Keratinocyte (primary cell): ENCODE measurements at regions not wholly inside any gene's neighbourhood (a gene's known extent, or its start where the extent isn't known, plus 50 kb on each side); places are given as distances from the start of the nearest gene placed in this dataset.

Experiments
- EZH2 ChIP-seq: IDR thresholded peaks from one replicate; pipeline ENCODE4 v1.6.1; 2012; ENCODE audit warnings: inconsistent platforms, mild to moderate bottlenecking, low read length, moderate library complexity
- TF ChIP-seq, protein P1 (sequence below), 3 experiments: IDR thresholded peaks in 1 of 3; conservative IDR thresholded peaks in 1 of 3; optimal IDR thresholded peaks in 1 of 3; 2 replicates in 2 of 3; 3 replicates in 1 of 3; pipeline versions ENCODE3 to v1.5.1; 2011; ENCODE audit warnings: low read length in 3 of 3, mild to moderate bottlenecking in 3 of 3, moderate library complexity in 2 of 3, control low read depth in 1 of 3, inconsistent platforms in 1 of 3; ENCODE audit not compliant: insufficient read depth in 2 of 3; ENCODE audit errors: extremely low read depth in 1 of 3

DNA sequence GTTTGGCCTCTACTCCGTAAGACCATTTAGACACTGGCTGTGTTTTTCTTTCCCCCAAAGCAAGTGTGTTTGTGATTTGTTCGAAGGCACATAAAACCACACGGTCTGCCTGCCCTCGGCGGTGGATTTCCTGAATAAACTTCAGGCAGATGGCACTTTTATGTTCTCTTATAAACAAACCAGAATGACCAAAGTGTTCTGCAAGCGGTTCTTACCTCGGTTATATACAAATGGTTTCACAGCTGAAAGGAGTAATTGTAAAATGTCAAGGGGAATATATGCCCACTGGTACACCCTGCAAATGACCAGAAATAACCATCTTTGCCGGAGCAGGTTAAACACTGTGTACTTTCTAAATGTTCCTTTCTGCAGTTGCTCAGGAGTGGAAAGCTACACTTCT lies 1475.8 kb upstream of the TMEM132C start:
- TF ChIP-seq, protein P1, sequence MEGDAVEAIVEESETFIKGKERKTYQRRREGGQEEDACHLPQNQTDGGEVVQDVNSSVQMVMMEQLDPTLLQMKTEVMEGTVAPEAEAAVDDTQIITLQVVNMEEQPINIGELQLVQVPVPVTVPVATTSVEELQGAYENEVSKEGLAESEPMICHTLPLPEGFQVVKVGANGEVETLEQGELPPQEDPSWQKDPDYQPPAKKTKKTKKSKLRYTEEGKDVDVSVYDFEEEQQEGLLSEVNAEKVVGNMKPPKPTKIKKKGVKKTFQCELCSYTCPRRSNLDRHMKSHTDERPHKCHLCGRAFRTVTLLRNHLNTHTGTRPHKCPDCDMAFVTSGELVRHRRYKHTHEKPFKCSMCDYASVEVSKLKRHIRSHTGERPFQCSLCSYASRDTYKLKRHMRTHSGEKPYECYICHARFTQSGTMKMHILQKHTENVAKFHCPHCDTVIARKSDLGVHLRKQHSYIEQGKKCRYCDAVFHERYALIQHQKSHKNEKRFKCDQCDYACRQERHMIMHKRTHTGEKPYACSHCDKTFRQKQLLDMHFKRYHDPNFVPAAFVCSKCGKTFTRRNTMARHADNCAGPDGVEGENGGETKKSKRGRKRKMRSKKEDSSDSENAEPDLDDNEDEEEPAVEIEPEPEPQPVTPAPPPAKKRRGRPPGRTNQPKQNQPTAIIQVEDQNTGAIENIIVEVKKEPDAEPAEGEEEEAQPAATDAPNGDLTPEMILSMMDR (optimal IDR thresholded peaks at IDR 0.05 in 1 of 3, IDR thresholded peaks at IDR 0.05 in 1 of 3, conservative IDR thresholded peaks at IDR 0.05 in 1 of 3; ENCODE audit: extremely low read depth in 1 of 3, insufficient read depth in 2 of 3, low read length in 3 of 3): no peak
- no peak for TF ChIP-seq EZH2
